ENCODE measurements at regions not wholly inside any gene's neighbourhood (a gene's known extent, or its start where the extent isn't known, plus 50 kb on each side); places are given as distances from the start of the nearest gene placed in this dataset.
"Not testable (repeated sequence)": the region's sequence is repeated elsewhere in the genome, so short reads cannot be mapped to it uniquely, and the experiment has no call there.

GRCh38 chr7:7005303-7005702 is 177.0 kb upstream of the C1GALT1 start:
- H3K36me3 ChIP-seq (ENCODE audit: control insufficient read depth in 2 of 4, insufficient read depth in 4 of 4, low read length in 3 of 4), result no peaks in the 10 kb centered on the region
- H4K5ac ChIP-seq (ENCODE audit: insufficient read length, low read depth, low read length), result no peak overlapping the region
- no peak overlapping the region for H2AFZ ChIP-seq (ENCODE audit: low read length)
- H3K23me2 ChIP-seq (ENCODE audit: low read depth, low read length), result no peaks in the 10 kb centered on the region
- H2BK12ac ChIP-seq (ENCODE audit: low read depth, low read length), result no peak overlapping the region
- no peak overlapping the region for H2BK120ac ChIP-seq (replicated peaks; ENCODE audit: low read depth, low read length)
- no peak overlapping the region for H3K23ac ChIP-seq (ENCODE audit: insufficient read length)
- no peak for TF ChIP-seq TAF1 (IDR thresholded peaks at IDR 0.05; ENCODE audit: low read depth, low read length)
- H2BK20ac ChIP-seq (ENCODE audit: low read length), result no peak overlapping the region
- H3K56ac ChIP-seq (replicated peaks; ENCODE audit: insufficient read length, low read depth, low read length), result no peak overlapping the region
- no peaks in the 10 kb centered on the region for H3K27me3 ChIP-seq (replicated peaks in 1 of 4; ENCODE audit: control insufficient read depth in 3 of 4, extremely low read depth in 1 of 4, insufficient read depth in 3 of 4, low read length in 3 of 4)
- H3K4ac ChIP-seq (replicated peaks; ENCODE audit: insufficient read length, low read depth, low read length), result no peak overlapping the region
- WGBS, 2 experiments (ENCODE audit: extremely low coverage in 1 of 2, insufficient coverage in 1 of 2, insufficient read length in 1 of 2, insufficient replicate concordance in 2 of 2, low coverage in 1 of 2, low lambda C conversion rate in 2 of 2, missing lambda C conversion rate in 1 of 2), result 82% methylated on average over 4 of the region's 4 CpGs; no CpG with 5 or more reads in 1 of the 2 experiments
- no peak overlapping the region for H2AK5ac ChIP-seq (ENCODE audit: low read depth, low read length)
- no peak overlapping the region for H3K9ac ChIP-seq (replicated peaks in 1 of 4; ENCODE audit: extremely low read depth in 1 of 4, low read depth in 3 of 4, low read length in 3 of 4)
- peaks cover 0 to 8% (median 6%) of the 10 kb centered on the region in 4 experiments; a peak in 4 of 7 replicates for H3K4me1 ChIP-seq (replicated peaks in 1 of 4; ENCODE audit: control insufficient read depth in 3 of 4, insufficient read depth in 4 of 4, low read length in 3 of 4)
- no peak overlapping the region for H2BK15ac ChIP-seq (ENCODE audit: low read length)
- FAIRE-seq (no peak), DNase-seq (ENCODE audit: low read depth in 1 of 2, low spot score in 2 of 2) (no peak)
- no peaks in the 10 kb centered on the region for H3K79me2 ChIP-seq (ENCODE audit: control insufficient read depth in 1 of 2, insufficient read depth in 2 of 2, low read length in 2 of 2)
- no peaks in the 10 kb centered on the region for H4K20me1 ChIP-seq (replicated peaks in 1 of 2; ENCODE audit: control insufficient read depth in 1 of 2, insufficient read depth in 2 of 2, low read length in 2 of 2)
- H4K8ac ChIP-seq (ENCODE audit: extremely low read depth, insufficient read depth, low read length), result no peak overlapping the region
- no peak overlapping the region for H2BK5ac ChIP-seq (ENCODE audit: low read depth, low read length)
- H3K18ac ChIP-seq (ENCODE audit: extremely low read depth, low read length), result no peak overlapping the region
- no peak overlapping the region for H3K27ac ChIP-seq (ENCODE audit: low read depth, low read length)
- no peak overlapping the region for H4K91ac ChIP-seq (replicated peaks; ENCODE audit: insufficient read length, low read length)
- no peak overlapping the region for H3K4me3 ChIP-seq (ENCODE audit: extremely low read depth in 1 of 4, insufficient read depth in 2 of 4, low read depth in 3 of 4, low read length in 4 of 4)
- POLR2A ChIA-PET (ENCODE audit: partially characterized antibody), result no interaction called here
- no peaks in the 10 kb centered on the region; a peak in 1 of 4 replicates for H3K9me3 ChIP-seq (ENCODE audit: insufficient read depth in 2 of 2, low read depth in 1 of 2, low read length in 1 of 2)
- CTCF ChIA-PET (ENCODE audit: partially characterized antibody), result no interaction called here
- no peak overlapping the region for H3K14ac ChIP-seq (ENCODE audit: insufficient read length)
- H3K79me1 ChIP-seq (ENCODE audit: low read depth, low read length), result no peaks in the 10 kb centered on the region
- no peak overlapping the region for H3K4me2 ChIP-seq (ENCODE audit: insufficient read depth in 1 of 2, low read depth in 2 of 2, low read length in 2 of 2)

DNA sequence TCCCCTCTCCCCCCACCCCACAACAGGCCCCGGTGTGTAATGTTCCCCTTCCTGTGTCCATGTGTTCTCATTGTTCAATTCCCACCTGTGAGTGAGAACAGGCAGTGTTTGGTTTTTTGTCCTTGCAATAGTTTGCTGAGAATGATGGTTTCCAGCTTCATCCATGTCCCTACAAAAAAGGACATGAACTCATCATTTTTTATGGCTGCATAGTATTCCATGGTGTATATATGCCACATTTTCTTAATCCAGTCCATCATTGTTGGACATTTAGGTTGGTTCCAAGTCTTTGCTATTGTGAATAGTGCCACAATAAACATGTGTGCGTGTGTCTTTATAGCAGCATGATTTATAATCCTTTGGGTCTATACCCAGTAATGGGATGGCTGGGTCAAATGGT is 176.4 kb upstream of the C1GALT1 start:
- H4K5ac ChIP-seq (ENCODE audit: insufficient read length, low read depth, low read length); H2BK15ac ChIP-seq (ENCODE audit: low read length); H3K36me3 ChIP-seq (ENCODE audit: control insufficient read depth in 2 of 4, insufficient read depth in 4 of 4, low read length in 3 of 4); H3K4me1 ChIP-seq (replicated peaks in 1 of 4; ENCODE audit: control insufficient read depth in 3 of 4, insufficient read depth in 4 of 4, low read length in 3 of 4); H3K27ac ChIP-seq (ENCODE audit: low read depth, low read length); H3K9ac ChIP-seq (replicated peaks in 1 of 4; ENCODE audit: extremely low read depth in 1 of 4, low read depth in 3 of 4, low read length in 3 of 4); H4K8ac ChIP-seq (ENCODE audit: extremely low read depth, insufficient read depth, low read length); H3K27me3 ChIP-seq (replicated peaks in 1 of 4; ENCODE audit: control insufficient read depth in 3 of 4, extremely low read depth in 1 of 4, insufficient read depth in 3 of 4, low read length in 3 of 4); H3K14ac ChIP-seq (ENCODE audit: insufficient read length); H3K4ac ChIP-seq (replicated peaks; ENCODE audit: insufficient read length, low read depth, low read length); H4K20me1 ChIP-seq (replicated peaks in 1 of 2; ENCODE audit: control insufficient read depth in 1 of 2, insufficient read depth in 2 of 2, low read length in 2 of 2); H4K91ac ChIP-seq (replicated peaks; ENCODE audit: insufficient read length, low read length); H3K23ac ChIP-seq (ENCODE audit: insufficient read length); DNase-seq (ENCODE audit: low read depth in 1 of 2, low spot score in 2 of 2); H3K9me3 ChIP-seq (ENCODE audit: insufficient read depth in 2 of 2, low read depth in 1 of 2, low read length in 1 of 2); H2BK20ac ChIP-seq (ENCODE audit: low read length); H2AK5ac ChIP-seq (ENCODE audit: low read depth, low read length); H2BK5ac ChIP-seq (ENCODE audit: low read depth, low read length); H3K4me3 ChIP-seq (ENCODE audit: extremely low read depth in 1 of 4, insufficient read depth in 2 of 4, low read depth in 3 of 4, low read length in 4 of 4); H3K79me2 ChIP-seq (ENCODE audit: control insufficient read depth in 1 of 2, insufficient read depth in 2 of 2, low read length in 2 of 2); H2BK120ac ChIP-seq (replicated peaks; ENCODE audit: low read depth, low read length); H3K18ac ChIP-seq (ENCODE audit: extremely low read depth, low read length); H3K56ac ChIP-seq (replicated peaks; ENCODE audit: insufficient read length, low read depth, low read length); H2AFZ ChIP-seq (ENCODE audit: low read length); H2BK12ac ChIP-seq (ENCODE audit: low read depth, low read length); POLR2A ChIA-PET (ENCODE audit: partially characterized antibody); H3K4me2 ChIP-seq (ENCODE audit: insufficient read depth in 1 of 2, low read depth in 2 of 2, low read length in 2 of 2); H3K23me2 ChIP-seq (ENCODE audit: low read depth, low read length); CTCF ChIA-PET (ENCODE audit: partially characterized antibody); H3K79me1 ChIP-seq (ENCODE audit: low read depth, low read length); FAIRE-seq: not testable (repeated sequence)
- 79% methylated on average over 2 of the region's 2 CpGs; no CpG with 5 or more reads in 1 of the 2 experiments for WGBS, 2 experiments (ENCODE audit: extremely low coverage in 1 of 2, insufficient coverage in 1 of 2, insufficient read length in 1 of 2, insufficient replicate concordance in 2 of 2, low coverage in 1 of 2, low lambda C conversion rate in 2 of 2, missing lambda C conversion rate in 1 of 2)
